DND-41 (cell line): ENCODE measurements at regions not wholly inside any gene's neighbourhood (a gene's known extent, or its start where the extent isn't known, plus 50 kb on each side); places are given as distances from the start of the nearest gene placed in this dataset.

Experiments
- EZH2 ChIP-seq: IDR thresholded peaks from 3 replicates; pipeline ENCODE4 v1.6.1; 2012; ENCODE audit warnings: borderline replicate concordance, low read depth, mild to moderate bottlenecking, moderate library complexity, low read length, inconsistent platforms; ENCODE audit not compliant: severe bottlenecking
- TF ChIP-seq, protein P1 (sequence below): IDR thresholded peaks from 2 replicates; pipeline ENCODE4 v1.5.1; 2012; ENCODE audit warnings: borderline replicate concordance, low read length, moderate library complexity, mild to moderate bottlenecking; ENCODE audit not compliant: poor library complexity, severe bottlenecking; ENCODE audit errors: extremely low read depth

DNA sequence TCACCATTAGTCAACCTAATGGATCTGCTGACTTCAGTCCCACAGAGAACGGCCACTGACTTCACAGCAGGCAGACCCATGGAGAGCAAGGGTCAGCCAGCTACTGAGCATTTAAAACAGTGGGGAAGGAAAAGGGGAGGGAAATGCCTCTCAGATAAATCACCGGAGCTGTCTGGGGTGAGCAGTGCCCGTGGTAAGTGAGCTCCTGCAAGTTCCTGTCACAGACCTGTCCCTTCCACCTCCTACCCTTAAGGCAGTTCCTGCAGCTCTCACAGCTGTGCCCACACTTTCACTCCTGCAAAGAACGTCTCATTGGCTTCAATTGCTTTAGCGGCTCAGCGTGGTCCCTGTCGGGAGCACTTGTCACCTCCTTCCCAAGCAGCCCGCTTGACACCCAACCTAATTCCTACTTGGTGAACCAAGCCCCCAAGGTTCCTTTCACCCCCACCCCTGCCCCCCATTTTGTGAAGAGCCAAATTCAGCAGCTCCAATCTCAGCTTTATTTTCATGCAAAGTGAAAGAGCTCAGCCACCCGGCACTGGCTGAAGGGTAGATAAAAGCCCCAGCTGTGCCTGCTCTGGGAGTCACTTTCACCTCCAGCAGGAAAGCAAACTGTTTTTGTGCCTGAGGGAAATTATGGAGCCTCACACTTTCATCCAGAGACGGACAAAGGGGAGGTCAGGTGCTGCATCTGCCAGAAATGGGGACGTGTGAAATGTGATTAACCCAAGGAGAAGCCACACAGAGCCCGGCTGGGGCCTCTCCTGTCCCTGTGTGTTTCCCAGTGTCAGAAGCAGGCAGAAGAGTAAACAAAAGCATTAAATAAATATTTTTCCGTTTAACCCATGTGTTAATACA, 306.2 kb downstream of the TTLL7 start:
- TF ChIP-seq, protein P1, sequence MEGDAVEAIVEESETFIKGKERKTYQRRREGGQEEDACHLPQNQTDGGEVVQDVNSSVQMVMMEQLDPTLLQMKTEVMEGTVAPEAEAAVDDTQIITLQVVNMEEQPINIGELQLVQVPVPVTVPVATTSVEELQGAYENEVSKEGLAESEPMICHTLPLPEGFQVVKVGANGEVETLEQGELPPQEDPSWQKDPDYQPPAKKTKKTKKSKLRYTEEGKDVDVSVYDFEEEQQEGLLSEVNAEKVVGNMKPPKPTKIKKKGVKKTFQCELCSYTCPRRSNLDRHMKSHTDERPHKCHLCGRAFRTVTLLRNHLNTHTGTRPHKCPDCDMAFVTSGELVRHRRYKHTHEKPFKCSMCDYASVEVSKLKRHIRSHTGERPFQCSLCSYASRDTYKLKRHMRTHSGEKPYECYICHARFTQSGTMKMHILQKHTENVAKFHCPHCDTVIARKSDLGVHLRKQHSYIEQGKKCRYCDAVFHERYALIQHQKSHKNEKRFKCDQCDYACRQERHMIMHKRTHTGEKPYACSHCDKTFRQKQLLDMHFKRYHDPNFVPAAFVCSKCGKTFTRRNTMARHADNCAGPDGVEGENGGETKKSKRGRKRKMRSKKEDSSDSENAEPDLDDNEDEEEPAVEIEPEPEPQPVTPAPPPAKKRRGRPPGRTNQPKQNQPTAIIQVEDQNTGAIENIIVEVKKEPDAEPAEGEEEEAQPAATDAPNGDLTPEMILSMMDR: no peak
- TF ChIP-seq EZH2: no peak
